GM12892 (cell line): ENCODE measurements at regions not wholly inside any gene's neighbourhood (a gene's known extent, or its start where the extent isn't known, plus 50 kb on each side); places are given as distances from the start of the nearest gene placed in this dataset.

Source experiments
- POLR2A ChIP-seq: IDR thresholded peaks from 2 replicates; pipeline ENCODE4 v1.6.1; 2011; ENCODE audit warnings: low read depth, low read length, control low read depth
- POLR2AphosphoS5 ChIP-seq: IDR thresholded peaks from 2 replicates; pipeline ENCODE4 v1.6.1; 2011; ENCODE audit warnings: low read depth, low read length, control low read depth
- TAF1 ChIP-seq: IDR thresholded peaks from 2 replicates; pipeline ENCODE4 v1.6.1; 2011; ENCODE audit warnings: low read depth, mild to moderate bottlenecking, control low read depth, low read length, borderline replicate concordance

- TF ChIP-seq POLR2A, result no peak
- TF ChIP-seq POLR2AphosphoS5, result no peak
- no peak for TF ChIP-seq TAF1
Measured at GRCh38 chr3:115322901-115323300, 175.8 kb upstream of the ZBTB20 start.
